ENCODE measurements at regions not wholly inside any gene's neighbourhood (a gene's known extent, or its start where the extent isn't known, plus 50 kb on each side); places are given as distances from the start of the nearest gene placed in this dataset.
A peak's percentile ranks its signal among the peaks of the same experiment; 100 is the strongest.

DNA sequence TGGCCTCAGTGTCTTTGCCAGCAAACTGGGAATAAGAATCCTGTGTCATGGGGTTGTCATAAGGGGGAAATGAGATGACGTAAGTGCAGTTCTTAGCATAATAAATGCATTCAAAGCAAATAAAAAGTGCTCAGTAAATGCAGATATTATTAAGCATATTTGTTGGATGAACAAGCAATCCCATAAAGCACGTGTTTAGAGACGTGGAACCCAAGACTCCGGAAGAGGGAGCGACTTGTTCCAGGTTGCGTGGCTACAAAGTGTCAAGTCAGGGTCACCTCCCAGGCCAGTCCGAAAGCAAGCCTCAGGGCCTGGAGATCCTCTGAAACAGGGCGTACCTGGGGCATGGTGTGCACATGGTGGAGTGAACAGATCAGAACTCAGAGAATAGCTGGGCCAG, 58.0 kb upstream of the LAPTM5 start:
- Histone ChIP-seq H3K36me3 (no peaks in the 10 kb centered on the region), H3K9me3 (no peaks in the 10 kb centered on the region), H3K27ac (peak overlapping the region in 1 of 4 donors; percentile 51), H3K27me3 (no peaks in the 10 kb centered on the region), H3K4me3 (no peak overlapping the region), H3K4me1 (peaks cover 0 to 4% (median 0%) of the 10 kb centered on the region in 4 donors)
- no peak for DNase-seq
- TF ChIP-seq POLR2A (IDR thresholded peaks at IDR 0.05): no peak
- no peak for TF ChIP-seq CTCF (IDR thresholded peaks at IDR 0.05)

DNA sequence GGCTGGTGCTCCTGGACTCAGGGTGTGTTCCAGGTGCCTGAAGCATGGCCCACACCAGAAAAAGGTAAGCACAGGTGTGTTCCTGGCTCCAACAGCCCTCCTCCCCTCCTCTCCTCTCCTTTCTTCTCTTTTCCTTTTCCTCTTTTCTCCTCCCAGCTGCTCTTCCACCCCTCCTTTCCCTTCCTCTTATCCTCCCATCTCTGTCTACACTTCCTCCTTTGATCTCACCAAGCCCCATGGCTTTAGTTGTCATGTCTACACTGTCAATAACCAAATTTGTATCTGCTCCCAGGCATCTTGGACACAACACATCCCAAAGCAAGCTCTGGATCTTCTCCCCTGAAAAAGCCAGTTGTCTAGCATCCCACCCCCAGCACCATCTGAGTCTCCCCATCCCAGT, 56.7 kb upstream of the LAPTM5 start:
- Histone ChIP-seq H3K36me3 (no peaks in the 10 kb centered on the region), H3K9me3 (no peaks in the 10 kb centered on the region), H3K4me3 (no peak overlapping the region), H3K27me3 (no peaks in the 10 kb centered on the region), H3K4me1 (peaks cover 0 to 4% (median 0%) of the 10 kb centered on the region in 4 donors), H3K27ac (no peak overlapping the region)
- TF ChIP-seq CTCF (IDR thresholded peaks at IDR 0.05) (no peak), POLR2A (IDR thresholded peaks at IDR 0.05) (no peak)
- no peak for DNase-seq

GRCh38 chr1:30812076-30812475, 54.5 kb upstream of the LAPTM5 start:
- Histone ChIP-seq H3K4me1 (peaks cover 0 to 14% (median 0%) of the 10 kb centered on the region in 4 donors), H3K4me3 (no peak overlapping the region), H3K27me3 (no peaks in the 10 kb centered on the region), H3K9me3 (no peaks in the 10 kb centered on the region), H3K27ac (no peak overlapping the region), H3K36me3 (no peaks in the 10 kb centered on the region)
- no peak for DNase-seq
- no peak for TF ChIP-seq POLR2A (IDR thresholded peaks at IDR 0.05)

- peaks cover 0 to 13% (median 0%) of the 10 kb centered on the region in 4 donors for H3K4me1 ChIP-seq
- no peak for DNase-seq
- TF ChIP-seq POLR2A (IDR thresholded peaks at IDR 0.05) (no peak), CTCF (IDR thresholded peaks at IDR 0.05) (no peak)
- H3K9me3 ChIP-seq: no peaks in the 10 kb centered on the region
- peaks cover 0 to 4% of the 10 kb centered on the region in 2 donors for H3K27me3 ChIP-seq
- no peak overlapping the region for H3K27ac ChIP-seq
- no peaks in the 10 kb centered on the region for H3K36me3 ChIP-seq
- H3K4me3 ChIP-seq: no peak overlapping the region
Observed at GRCh38 chr1:30811187-30811586, 53.6 kb upstream of the LAPTM5 start.

DNA sequence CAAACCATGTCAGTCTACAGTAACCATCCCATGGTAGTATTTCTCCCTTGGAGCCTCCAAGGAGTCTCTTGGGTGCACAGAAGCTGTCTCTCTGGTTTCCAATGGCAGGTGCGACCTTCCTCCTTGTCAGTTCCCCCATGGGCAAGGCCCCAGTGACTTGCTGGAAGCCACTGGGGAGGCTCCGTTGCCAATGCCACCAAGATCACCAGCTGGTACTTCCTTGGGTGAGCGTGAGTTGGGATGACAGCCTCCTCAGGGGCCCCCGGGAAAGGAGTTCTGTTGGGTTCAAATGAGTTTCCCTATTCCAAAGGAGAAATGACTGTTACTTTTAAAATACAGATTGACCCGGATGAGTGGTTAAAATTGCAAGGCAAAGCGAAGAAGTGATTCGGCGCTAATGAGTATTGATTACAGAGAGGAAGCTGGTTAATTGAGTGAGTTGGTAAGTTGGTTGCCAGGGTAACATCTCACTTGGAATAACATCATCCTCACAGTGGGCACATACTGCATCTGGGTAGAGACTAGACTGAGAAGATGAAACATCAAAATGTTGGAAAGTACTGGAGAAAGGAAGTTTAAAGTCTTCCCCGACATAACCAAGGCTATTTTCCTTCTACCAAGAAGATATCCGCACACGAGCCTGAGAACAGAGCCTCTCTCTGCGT, 53.0 kb upstream of the LAPTM5 start:
- TF ChIP-seq CTCF (IDR thresholded peaks at IDR 0.05): no peak
- no peak for TF ChIP-seq POLR2A (IDR thresholded peaks at IDR 0.05)
- Histone ChIP-seq H3K27me3 (peaks cover 0 to 4% of the 10 kb centered on the region in 2 donors), H3K4me1 (peaks cover 0 to 11% (median 0%) of the 10 kb centered on the region in 4 donors), H3K36me3 (no peaks in the 10 kb centered on the region), H3K4me3 (no peak overlapping the region), H3K27ac (peak overlapping the region in 2 of 4 donors; percentile 17 to 62), H3K9me3 (no peaks in the 10 kb centered on the region)
- no peak for DNase-seq

GRCh38 chr1:30809514-30810263, 52.1 kb upstream of the LAPTM5 start:
- Histone ChIP-seq H3K27me3 (peaks cover 0 to 4% of the 10 kb centered on the region in 2 donors), H3K9me3 (no peaks in the 10 kb centered on the region), H3K4me3 (no peak overlapping the region), H3K4me1 (peaks cover 0 to 11% (median 0%) of the 10 kb centered on the region in 4 donors), H3K27ac (peak overlapping the region in 2 of 4 donors; percentile 17 to 62), H3K36me3 (no peaks in the 10 kb centered on the region)
- TF ChIP-seq POLR2A (IDR thresholded peaks at IDR 0.05) (no peak), CTCF (IDR thresholded peaks at IDR 0.05) (no peak)
- DNase-seq: no peak

Measured in Peyer's patch (tissue), 4 donors.